Small intestine (tissue), 7 donors: ENCODE measurements at regions not wholly inside any gene's neighbourhood (a gene's known extent, or its start where the extent isn't known, plus 50 kb on each side); places are given as distances from the start of the nearest gene placed in this dataset.
"Not testable (repeated sequence)": the region's sequence is repeated elsewhere in the genome, so short reads cannot be mapped to it uniquely, and the experiment has no call there.

ENCODE experiments used
- DNase-seq, 2 donors: peaks; one replicate each; pipeline versions ENCODE4 v3.0.0 to v3.0.0-alpha.2; 2013
- FAIRE-seq: peaks from 2 replicates; lab custom pipeline; 2012; peaks lifted over from hg19 to GRCh38; lab: Jason Lieb, UNC
- H3K27ac ChIP-seq, 3 donors: one replicate each; pipeline ENCODE4 v1.5.1; 2013; ENCODE audit warnings: low read length in 2 of 3, mild to moderate bottlenecking in 2 of 3, control low read depth in 1 of 3, inconsistent platforms in 1 of 3, low read depth in 1 of 3, moderate library complexity in 1 of 3
- H3K27me3 ChIP-seq, 3 donors: one replicate each; pipeline ENCODE4 v1.6.1; 2013; ENCODE audit warnings: low read length in 3 of 3, inconsistent platforms in 1 of 3; ENCODE audit not compliant: control insufficient read depth in 3 of 3, insufficient read depth in 3 of 3
- H3K36me3 ChIP-seq, 3 donors: one replicate each; pipeline ENCODE4 v1.6.1; 2013; ENCODE audit warnings: low read length in 3 of 3, inconsistent platforms in 1 of 3, low read depth in 1 of 3, mild to moderate bottlenecking in 1 of 3, moderate library complexity in 1 of 3; ENCODE audit not compliant: control insufficient read depth in 3 of 3, insufficient read depth in 2 of 3
- H3K4me1 ChIP-seq, 3 donors: one replicate each; pipeline ENCODE4 v1.6.1; 2013; ENCODE audit warnings: low read length in 2 of 3, inconsistent platforms in 1 of 3, low read depth in 1 of 3, mild to moderate bottlenecking in 1 of 3, moderate library complexity in 1 of 3; ENCODE audit not compliant: control insufficient read depth in 3 of 3, insufficient read depth in 2 of 3
- H3K4me3 ChIP-seq, 3 donors: one replicate each; pipeline ENCODE4 v1.5.1; 2013; ENCODE audit warnings: low read length in 3 of 3, control low read depth in 1 of 3, inconsistent platforms in 1 of 3, low read depth in 1 of 3, mild to moderate bottlenecking in 1 of 3, moderate library complexity in 1 of 3
- H3K9me3 ChIP-seq, 2 donors: one replicate each; pipeline ENCODE4 v1.6.1; 2013; ENCODE audit warnings: low read depth in 1 of 2, low read length in 1 of 2; ENCODE audit not compliant: control insufficient read depth in 2 of 2, insufficient read depth in 1 of 2
- WGBS, 3 donors: extraction: QIAGEN DNeasy Blood & Tissue Kit; methylation state at CpG; one replicate each; pipeline ENCODE4 v1.1.7; 2013; 5-methylcytosine and 5-hydroxymethylcytosine counted together
- donor health status: healthy with polysubstance abuse.
- donor health status: control.
- donor health status: control.
- donor health status: Bipolar disorder and iron deficiency.
- donor health status: healthy.

DNA sequence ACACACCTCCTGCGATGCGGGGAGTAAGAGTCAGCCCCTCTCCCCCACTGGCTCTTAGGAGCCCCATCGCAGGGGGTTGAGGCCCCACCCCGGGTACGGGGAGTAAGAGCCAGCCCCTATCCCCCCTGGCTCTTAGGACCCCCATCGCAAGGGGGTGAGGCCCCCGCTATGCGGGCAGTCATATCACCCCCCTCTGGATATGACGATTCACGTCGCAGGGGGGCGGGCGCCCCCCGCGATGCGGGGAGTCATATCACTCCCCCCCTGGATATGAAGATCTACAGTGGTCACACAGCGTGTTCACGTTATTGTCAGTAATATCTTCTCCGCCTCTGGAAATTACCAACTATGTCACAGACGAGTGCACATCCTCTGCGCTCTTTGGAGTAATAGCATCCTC lies 61.1 kb downstream of the DEFB131A start:
- not testable (repeated sequence) for H3K36me3 ChIP-seq, H3K4me1 ChIP-seq, FAIRE-seq, H3K4me3 ChIP-seq, H3K9me3 ChIP-seq, H3K27me3 ChIP-seq, H3K27ac ChIP-seq, DNase-seq
- WGBS, 3 donors, result 90 to 94% (median 93%) methylated on average over 17 to 21 of the region's 21 CpGs

DNA sequence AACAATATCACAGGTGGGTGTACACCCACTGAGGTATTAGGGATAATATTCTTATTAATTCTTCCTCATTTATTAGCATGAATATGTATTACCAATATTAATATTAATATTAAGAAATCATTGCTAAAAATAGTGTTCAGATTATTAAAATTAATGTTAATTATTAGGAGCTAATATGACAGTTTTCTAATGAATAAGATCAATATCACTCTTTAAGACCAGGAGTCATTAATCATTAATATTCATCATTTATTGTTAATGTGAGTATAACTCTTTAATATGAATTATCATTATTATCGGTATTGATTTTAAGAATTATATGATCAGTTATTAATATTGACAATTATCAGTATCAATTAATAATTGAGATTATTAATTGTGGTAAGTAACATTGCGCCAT lies 62.5 kb downstream of the DEFB131A start:
- not testable (repeated sequence) for H3K27ac ChIP-seq, H3K4me1 ChIP-seq, H3K4me3 ChIP-seq, DNase-seq, H3K27me3 ChIP-seq, H3K9me3 ChIP-seq, H3K36me3 ChIP-seq
- WGBS, 3 donors, result 94 to 98% (median 96%) methylated on average over 2 of the region's 2 CpGs
- FAIRE-seq, result peak; percentile 83

DNA sequence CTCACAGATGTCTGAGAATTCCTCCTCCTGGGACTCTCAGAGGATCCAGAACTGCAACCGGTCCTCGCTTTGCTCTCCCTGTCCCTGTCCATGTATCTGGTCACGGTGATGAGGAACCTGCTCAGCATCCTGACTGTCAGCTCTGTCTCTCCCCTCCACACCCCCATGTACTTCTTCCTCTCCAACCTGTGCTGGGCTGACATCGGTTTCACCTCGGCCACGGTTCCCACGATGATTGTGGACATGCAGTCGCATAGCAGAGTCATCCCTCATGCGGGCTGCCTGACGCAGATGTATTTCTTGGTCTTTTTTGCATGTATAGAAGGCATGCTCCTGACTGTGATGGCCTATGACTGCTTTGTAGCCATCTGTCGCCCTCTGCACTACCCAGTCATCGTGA lies 68.7 kb downstream of the DEFB131A start:
- not testable (repeated sequence) for H3K27me3 ChIP-seq, H3K4me1 ChIP-seq, FAIRE-seq, H3K4me3 ChIP-seq, H3K27ac ChIP-seq, H3K36me3 ChIP-seq, DNase-seq, H3K9me3 ChIP-seq
- WGBS, 3 donors, result 87 to 95% (median 90%) methylated on average over 11 to 12 of the region's 12 CpGs

DNA sequence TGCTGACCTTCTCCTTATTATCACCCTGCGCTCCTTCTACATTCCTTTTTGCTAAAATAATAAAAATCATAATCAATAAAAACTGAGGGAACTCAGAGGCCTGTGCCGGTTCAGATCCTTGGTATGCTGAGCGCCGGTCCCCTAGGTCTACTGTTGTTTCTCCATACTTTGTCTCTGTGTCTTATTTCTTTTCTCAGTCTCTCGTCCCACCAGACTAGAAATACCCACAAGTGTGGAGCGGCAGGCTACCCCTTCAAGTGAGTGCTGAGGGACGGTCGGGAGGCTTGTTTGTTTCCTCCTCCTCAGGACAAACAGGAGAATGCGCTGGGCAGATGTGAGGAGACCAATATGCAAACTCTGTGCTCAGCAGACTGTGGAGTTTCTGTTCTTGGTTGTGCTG lies 75.4 kb downstream of the DEFB131A start:
- WGBS, 3 donors, result 77 to 87% (median 86%) methylated on average over 9 of the region's 9 CpGs
- H3K27me3 ChIP-seq, FAIRE-seq, H3K36me3 ChIP-seq, H3K4me3 ChIP-seq, H3K4me1 ChIP-seq, H3K27ac ChIP-seq, DNase-seq, H3K9me3 ChIP-seq: not testable (repeated sequence)

DNA sequence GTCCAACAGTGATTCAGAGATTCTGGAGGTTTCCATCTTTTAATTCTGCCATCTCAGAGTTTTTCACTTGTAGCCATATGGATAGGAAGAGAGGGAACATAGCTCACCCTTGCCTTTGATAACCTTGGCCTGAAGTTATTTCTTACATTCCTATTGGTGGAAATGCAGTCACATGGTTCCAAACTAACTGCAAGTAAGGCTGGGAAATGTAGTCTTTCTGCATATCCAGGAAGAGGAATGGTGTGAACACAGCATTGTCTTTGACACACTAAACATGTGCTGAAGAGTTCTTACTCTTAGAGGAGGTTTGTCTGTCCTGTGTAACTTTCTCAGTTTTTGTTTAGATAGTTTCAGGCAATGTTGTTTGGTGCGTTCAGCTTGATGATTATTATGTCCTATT lies 78.7 kb downstream of the DEFB131A start:
- not testable (repeated sequence) for H3K36me3 ChIP-seq, H3K4me3 ChIP-seq, H3K27ac ChIP-seq, FAIRE-seq, H3K9me3 ChIP-seq, H3K27me3 ChIP-seq, H3K4me1 ChIP-seq
- WGBS, 3 donors, result 80 to 100% (median 93%) methylated on average over 1 of the region's 1 CpG
- DNase-seq, result peak in 1 of 2 donors; percentile 14

DNA sequence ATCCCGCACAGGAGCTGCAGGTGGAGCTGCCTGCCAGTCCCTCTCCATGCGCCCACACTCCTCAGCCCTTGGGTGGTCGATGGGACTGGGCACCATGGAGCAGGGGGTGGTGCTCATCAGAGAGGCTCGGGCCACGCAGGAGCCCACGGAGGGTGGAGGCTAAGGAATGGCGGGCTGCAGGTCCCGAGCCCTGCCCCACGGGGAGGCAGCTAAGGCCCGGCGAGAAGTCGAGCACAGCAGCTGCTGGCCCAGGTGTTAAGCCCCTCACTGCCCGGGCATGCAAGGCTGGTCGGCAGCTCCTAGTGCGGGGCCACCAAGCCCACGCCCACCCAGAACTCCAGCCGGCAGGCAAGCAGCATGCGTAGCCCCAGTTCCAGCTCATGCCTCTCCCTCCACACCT lies 80.2 kb downstream of the DEFB131A start:
- not testable (repeated sequence) for FAIRE-seq, H3K9me3 ChIP-seq, H3K27me3 ChIP-seq, DNase-seq, H3K4me1 ChIP-seq, H3K36me3 ChIP-seq, H3K4me3 ChIP-seq, H3K27ac ChIP-seq
- 86 to 93% (median 88%) methylated on average over 16 to 18 of the region's 18 CpGs for WGBS, 3 donors

DNA sequence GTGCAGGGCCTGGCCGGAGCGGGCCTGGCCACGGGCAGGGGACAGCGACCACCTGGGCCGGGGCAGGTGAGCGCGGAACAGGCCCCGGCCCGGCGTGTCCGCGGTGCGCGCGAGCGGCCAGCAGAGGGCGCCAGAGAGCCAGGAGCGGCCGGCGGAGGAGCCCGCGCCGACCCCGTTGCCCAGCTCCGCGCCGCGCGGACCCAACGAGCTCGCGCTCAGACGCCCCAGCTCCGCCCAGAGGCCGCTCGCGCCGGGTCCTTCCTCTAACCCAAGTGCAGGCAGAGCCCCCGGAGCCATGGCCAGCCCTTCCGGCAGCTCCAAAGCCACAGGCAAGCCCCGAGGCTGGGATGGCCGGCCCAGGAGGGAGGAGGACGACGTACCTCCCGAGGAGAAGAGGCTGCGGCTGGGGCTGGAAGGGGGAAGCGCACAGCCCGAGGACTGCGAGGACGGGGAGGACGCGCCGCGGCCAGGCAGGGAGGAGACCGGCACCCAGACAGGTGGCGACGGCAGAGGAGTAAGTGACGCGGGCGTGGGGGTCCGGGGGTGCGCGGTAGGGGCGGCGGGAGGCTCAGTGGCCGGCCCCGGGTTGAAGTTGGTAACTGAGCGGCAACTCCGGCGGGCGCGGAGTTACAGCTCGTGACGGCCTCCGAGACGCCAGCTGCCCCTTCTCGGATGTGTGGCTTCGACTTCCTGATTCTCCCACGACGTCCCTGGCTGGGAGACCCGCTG lies 88.1 kb downstream of the DEFB131A start:
- DNase-seq, result peak; percentile 77 to 93
- H3K36me3 ChIP-seq, H3K4me1 ChIP-seq, H3K9me3 ChIP-seq, FAIRE-seq, H3K27me3 ChIP-seq: not testable (repeated sequence)
- Histone ChIP-seq H3K27ac (peak overlapping the region; percentile 6 to 79 (median 75)), H3K4me3 (peak overlapping the region; percentile 57 to 69 (median 67))
- WGBS, 3 donors, result 0 to 1% (median 0%) methylated on average over 53 to 81 of the region's 81 CpGs

DNA sequence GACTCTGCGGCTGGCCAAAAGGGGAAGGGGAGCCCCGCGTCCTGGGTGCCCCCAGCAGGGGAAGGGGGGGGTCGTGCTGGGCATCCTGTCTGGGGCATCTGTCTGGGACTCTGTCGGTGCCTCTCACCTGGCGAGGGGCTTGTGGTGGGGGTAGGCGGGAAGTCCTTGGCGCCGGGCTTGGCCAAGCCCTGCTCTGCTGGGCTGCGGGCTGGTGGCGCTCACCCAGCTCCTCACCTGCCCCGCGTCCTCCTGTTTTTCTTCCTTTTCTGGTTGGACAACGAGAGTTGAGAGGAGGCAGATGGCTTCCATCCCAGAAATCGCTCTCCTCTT lies 88.6 kb downstream of the DEFB131A start:
- FAIRE-seq, H3K9me3 ChIP-seq, H3K4me1 ChIP-seq, H3K27me3 ChIP-seq, H3K36me3 ChIP-seq, H3K27ac ChIP-seq: not testable (repeated sequence)
- peak overlapping the region; percentile 57 to 69 (median 67) for H3K4me3 ChIP-seq
- peak; percentile 22 to 48 for DNase-seq
- WGBS, 3 donors, result 4 to 12% (median 8%) methylated on average over 6 to 15 of the region's 15 CpGs

DNA sequence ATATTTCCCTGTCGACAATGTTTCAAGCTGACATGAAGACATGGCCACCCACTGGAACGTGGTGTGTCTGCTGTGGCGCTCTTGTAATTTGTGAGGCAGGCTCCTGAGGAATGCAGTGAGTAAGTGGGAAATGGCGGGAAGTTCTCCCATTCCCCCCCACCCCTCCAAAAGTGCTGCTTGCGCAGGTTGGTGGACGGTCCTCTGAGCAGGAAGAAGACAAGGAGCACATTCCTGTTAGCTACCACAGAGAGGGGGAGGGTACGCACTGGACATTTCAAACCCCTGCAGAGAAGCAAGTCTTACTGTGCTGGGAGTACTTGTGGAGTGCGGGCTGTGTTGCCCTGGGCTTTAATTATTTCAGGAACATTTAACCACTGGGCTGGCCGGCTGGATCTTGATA lies 92.9 kb downstream of the DEFB131A start:
- not testable (repeated sequence) for H3K9me3 ChIP-seq, FAIRE-seq, H3K36me3 ChIP-seq, H3K27ac ChIP-seq, H3K27me3 ChIP-seq, H3K4me3 ChIP-seq, H3K4me1 ChIP-seq, DNase-seq
- WGBS, 3 donors, result 76 to 90% (median 85%) methylated on average over 9 of the region's 9 CpGs
